ENCODE measurements at regions not wholly inside any gene's neighbourhood (a gene's known extent, or its start where the extent isn't known, plus 50 kb on each side); places are given as distances from the start of the nearest gene placed in this dataset.

DNA sequence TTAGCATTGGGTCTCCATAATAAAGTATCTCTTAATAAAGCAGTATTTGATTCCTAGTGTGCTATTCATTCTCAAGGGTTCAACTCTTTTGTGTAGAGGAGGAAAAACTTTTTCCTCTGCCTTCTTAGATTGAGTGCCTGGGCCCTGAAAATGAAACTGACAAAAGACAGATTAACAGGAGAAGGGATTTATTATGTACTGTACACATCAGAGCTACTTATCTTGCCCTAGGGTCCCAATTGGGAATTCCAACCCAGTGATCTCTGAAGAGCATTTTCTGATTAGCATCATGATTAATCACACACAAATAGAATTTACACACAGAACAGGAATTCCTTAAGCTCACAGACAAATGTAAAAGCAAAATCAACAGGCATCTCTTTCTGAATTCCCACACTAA lies 128.9 kb downstream of the CD164 start:
- TF ChIP-seq POLR2AphosphoS5 (IDR thresholded peaks at IDR 0.05): no peak
- TF ChIP-seq EZH2 (IDR thresholded peaks at IDR 0.05; ENCODE audit: borderline replicate concordance, insufficient read depth, low read length, poor library complexity, severe bottlenecking): no peak
- TF ChIP-seq, protein P1, sequence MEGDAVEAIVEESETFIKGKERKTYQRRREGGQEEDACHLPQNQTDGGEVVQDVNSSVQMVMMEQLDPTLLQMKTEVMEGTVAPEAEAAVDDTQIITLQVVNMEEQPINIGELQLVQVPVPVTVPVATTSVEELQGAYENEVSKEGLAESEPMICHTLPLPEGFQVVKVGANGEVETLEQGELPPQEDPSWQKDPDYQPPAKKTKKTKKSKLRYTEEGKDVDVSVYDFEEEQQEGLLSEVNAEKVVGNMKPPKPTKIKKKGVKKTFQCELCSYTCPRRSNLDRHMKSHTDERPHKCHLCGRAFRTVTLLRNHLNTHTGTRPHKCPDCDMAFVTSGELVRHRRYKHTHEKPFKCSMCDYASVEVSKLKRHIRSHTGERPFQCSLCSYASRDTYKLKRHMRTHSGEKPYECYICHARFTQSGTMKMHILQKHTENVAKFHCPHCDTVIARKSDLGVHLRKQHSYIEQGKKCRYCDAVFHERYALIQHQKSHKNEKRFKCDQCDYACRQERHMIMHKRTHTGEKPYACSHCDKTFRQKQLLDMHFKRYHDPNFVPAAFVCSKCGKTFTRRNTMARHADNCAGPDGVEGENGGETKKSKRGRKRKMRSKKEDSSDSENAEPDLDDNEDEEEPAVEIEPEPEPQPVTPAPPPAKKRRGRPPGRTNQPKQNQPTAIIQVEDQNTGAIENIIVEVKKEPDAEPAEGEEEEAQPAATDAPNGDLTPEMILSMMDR (IDR thresholded peaks at IDR 0.05; ENCODE audit: poor library complexity, severe bottlenecking): no peak
- TF ChIP-seq RAD21 (conservative IDR thresholded peaks at IDR 0.05): no peak

Data from neural cell (in vitro differentiated cells).